Breast epithelium (tissue), 3 donors: ENCODE measurements at regions not wholly inside any gene's neighbourhood (a gene's known extent, or its start where the extent isn't known, plus 50 kb on each side); places are given as distances from the start of the nearest gene placed in this dataset.

Experiments used
- CTCF ChIP-seq, 3 donors: fragments of 450-650 bp; IDR thresholded peaks; one replicate each; pipeline ENCODE4 v1.5.1; 2016 to 2017; ENCODE audit warnings: antibody characterized with exemption in 3 of 3, mild to moderate bottlenecking in 3 of 3, moderate library complexity in 3 of 3
- POLR2A ChIP-seq: fragments of 450-650 bp; IDR thresholded peaks from one replicate; pipeline ENCODE4 v1.6.1; 2016; ENCODE audit warnings: antibody characterized with exemption, mild to moderate bottlenecking, moderate library complexity
- POLR2AphosphoS5 ChIP-seq, 3 donors: sonication (generic); formaldehyde crosslinking; IDR thresholded peaks; one replicate each; pipeline ENCODE4 v1.6.1; 2017; ENCODE audit warnings: antibody characterized with exemption in 3 of 3

GRCh38 chr13:73519396-73520116 is 460.8 kb downstream of the KLF5 start:
- no peak for TF ChIP-seq CTCF (IDR thresholded peaks at IDR 0.05)
- no peak for TF ChIP-seq POLR2AphosphoS5 (IDR thresholded peaks at IDR 0.05)
- TF ChIP-seq POLR2A = no peak
